Fibroblast of skin of right biceps (primary cell): ENCODE measurements at regions not wholly inside any gene's neighbourhood (a gene's known extent, or its start where the extent isn't known, plus 50 kb on each side); places are given as distances from the start of the nearest gene placed in this dataset.
A peak's percentile ranks its signal among the peaks of the same experiment; 100 is the strongest.

Experiments used
- DNase-seq: peaks from one replicate; pipeline ENCODE4 v3.0.0-alpha.2; 2013

GRCh38 chr9:16202914-16203728, 650.3 kb downstream of the CCDC171 start:
- peak; percentile 98 for DNase-seq

- no peak for DNase-seq
These were observed 651.1 kb downstream of the CCDC171 start for GRCh38 chr9:16203729-16204573.

DNA sequence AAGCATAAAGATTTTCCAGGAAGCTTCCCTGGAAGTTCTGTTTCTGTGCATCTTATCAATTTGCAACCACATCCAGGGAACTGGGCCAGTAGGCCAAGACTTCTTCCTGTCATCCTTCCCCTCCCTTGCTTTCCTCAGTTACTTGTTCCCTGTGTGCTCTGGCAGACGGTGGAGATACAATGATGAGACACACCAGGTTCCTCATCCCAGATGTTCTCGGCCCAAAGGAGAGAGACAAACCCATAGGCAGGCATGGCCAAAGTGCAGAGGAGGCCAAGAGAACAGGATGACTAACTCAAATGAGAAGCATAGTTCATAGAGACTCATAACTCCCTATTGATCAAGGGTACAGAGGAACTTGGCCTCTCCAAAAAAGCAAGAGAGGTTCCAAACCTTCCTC, 652.6 kb downstream of the CCDC171 start:
- DNase-seq = no peak

DNA sequence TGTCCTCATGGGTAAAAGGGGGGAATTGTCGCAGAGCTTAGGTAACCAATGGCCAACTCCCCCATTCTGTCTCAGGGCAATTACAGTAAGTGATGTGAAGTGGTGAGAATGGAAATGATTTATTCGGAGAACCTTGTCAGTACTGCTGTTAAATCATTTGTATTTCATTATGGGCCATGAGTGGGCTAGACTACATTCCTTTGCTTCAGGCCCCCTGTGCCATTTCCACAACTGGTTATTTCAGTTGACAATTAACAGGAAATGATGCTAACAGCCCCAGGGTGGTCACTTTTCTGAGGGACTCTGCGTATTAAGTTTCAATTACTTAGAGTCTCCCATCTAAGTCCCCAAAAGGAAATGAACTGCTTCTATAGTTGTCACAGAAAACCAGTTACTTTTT, 653.7 kb downstream of the CCDC171 start:
- peak; percentile 72 for DNase-seq

GRCh38 chr9:16207161-16207560, 654.3 kb downstream of the CCDC171 start:
- DNase-seq = peak; percentile 80

DNA sequence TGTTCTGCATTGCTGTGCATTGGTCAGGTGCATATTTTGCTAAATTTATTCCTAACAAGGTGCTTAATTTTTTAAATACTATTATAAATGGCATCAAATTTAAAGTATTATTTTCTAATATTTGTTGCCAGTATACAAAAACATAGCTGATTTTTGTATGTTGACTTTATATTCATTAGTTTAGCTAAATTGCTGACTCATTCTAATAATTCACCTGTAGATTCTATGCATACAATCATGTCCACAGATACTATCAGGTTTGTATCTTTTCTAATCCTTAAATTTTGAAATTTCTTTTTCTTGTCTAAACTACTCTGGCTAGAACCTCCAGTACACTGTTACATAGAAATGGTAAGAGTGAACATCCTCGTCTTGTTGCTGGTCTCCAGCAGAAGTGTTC, 657.6 kb downstream of the CCDC171 start:
- no peak for DNase-seq

GRCh38 chr9:16211946-16212345, 658.5 kb downstream of the BNC2 start:
- DNase-seq = no peak

DNA sequence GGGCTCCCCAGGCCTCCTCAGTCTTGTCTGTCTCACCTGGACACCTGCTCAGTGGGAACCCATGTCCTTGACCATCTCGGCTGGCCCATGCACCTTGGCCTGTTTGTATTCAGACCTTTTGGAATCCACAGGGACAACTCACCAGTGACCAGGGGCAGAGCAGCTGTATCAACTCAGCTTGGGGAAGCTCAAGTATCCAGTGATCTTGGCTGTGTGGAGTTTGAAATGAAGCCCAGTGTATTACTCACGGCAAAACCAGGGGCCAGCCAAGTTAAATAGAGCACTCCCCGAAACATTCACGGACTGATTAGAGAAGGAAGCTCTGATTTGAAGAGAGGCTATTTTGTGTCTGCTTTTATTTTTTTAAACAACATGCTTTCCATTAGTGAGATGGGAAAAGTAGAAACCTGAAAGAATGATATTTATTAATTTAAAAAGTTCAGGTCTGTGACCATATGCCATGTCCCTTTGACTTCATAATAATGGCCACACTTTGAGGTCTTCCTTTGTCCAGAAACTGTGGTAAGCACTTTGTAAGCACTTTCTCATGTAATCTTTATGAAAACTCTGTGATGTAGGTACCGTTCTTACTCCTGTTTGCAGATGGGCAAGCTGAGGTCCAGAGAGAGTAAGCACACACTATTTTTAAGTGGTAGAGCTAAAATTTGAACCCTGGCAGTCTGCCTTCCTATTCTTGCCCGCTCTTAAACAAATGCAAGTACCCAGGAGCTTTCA, 656.5 kb downstream of the BNC2 start:
- DNase-seq = peak; percentile 91

DNA sequence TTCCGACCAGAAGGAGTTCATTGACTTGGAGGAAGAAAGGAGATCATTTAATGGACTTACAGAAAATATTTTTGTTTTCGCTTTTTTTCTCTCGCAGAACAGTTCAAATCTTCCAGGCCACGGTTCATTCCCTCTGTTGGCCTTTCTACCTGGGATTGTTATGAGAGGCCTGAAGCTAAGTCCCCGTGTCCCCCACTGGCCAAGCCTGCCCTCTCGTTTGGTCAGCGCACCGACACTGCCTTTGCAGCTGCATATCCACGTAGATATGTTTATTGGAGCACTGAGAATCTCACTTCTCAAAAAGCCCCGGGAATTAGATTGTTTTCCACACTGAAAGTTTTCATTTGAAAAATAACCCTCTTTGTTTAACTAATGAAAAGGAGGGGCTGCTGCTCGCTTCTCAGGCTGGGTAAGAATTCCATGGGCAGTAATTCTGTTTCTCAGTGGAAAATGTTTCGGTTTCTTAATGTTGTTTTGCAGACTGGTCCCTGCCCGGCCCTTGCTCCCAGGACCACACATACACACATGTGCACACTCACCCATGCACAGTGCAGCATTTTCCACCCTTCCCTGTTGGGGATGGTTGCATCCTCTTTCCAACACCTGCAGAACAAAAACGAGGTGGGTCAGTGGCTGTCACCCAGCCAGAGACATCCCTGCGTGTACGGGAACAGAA, 655.7 kb downstream of the BNC2 start:
- DNase-seq = no peak

DNA sequence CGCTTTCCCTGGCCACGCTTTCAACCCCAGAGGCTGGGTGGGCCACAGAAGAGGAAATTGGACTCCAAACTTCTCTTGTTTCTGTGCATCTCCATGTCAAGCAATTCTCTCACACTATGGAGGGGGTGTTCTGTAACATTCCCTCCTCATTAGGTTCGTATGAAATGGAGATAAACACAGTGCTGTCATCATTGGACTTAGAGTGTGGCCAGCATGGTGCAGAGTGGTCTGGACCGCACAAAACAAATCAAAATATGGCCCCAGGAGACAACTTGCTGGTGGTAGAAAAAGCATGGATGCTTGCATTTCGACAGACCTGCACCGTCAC, 655.2 kb downstream of the BNC2 start:
- no peak for DNase-seq

- peak; percentile 44 for DNase-seq
These were observed 652.3 kb downstream of the BNC2 start for GRCh38 chr9:16217943-16218701.

GRCh38 chr9:16221366-16221765, 649.1 kb downstream of the BNC2 start:
- no peak for DNase-seq

DNA sequence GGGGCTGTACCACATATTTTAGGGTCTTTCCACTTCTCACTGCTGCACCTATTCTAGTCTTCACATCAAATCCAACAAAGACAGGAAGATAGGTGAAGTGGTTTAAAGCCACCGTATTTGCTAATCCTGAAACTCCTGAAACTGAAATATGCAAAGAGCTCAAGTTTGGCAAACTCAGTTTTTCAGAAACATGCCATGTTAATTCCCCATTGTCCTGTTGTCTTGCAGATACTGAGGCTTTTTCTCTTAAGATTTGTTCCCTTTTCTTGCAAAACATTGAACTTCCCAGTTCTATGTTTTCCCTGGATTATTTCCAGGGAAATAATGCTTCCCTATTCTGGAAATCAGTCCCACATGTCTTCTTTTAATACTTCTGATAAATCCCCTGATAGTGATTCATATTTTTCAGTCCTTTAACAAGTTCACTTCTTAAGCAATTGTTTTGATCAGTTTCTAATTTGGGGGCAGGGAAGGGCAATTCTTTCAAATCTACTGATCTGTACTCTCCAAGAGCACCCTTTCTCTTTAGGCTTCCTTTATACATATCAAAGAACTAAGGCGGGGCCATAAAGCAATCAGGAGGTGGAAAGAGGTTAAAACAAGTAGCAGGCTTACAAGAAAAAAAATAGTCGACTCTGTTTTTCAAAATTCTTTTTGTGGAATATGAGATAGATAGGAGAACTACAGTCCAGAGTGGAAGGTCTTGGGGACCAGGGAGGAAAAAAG, 648.5 kb downstream of the BNC2 start:
- peak; percentile 67 for DNase-seq

GRCh38 chr9:16223074-16223871, 647.2 kb downstream of the BNC2 start:
- DNase-seq = peak; percentile 6

DNA sequence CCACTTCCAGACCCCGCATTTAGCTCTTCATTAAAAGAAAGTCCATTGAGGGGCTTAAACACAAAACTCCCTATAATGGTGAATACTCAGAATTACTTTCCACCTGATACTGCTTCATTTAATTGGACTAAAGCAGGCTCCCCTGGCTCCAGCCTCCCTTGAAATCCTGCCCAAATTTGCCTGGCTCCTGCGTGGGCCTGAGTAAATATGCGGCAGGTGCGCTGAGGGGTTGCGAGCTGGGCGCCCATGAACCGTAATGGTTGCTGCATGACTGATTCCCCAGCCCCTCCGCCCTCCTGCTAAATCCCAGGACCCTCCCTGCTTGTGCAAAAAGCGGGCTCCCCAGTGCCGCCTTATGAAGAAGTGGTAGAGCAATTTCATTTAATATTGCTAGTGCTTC, 639.7 kb downstream of the BNC2 start:
- no peak for DNase-seq

- DNase-seq = peak; percentile 90
These were observed 634.2 kb downstream of the BNC2 start for GRCh38 chr9:16236311-16236710.

DNA sequence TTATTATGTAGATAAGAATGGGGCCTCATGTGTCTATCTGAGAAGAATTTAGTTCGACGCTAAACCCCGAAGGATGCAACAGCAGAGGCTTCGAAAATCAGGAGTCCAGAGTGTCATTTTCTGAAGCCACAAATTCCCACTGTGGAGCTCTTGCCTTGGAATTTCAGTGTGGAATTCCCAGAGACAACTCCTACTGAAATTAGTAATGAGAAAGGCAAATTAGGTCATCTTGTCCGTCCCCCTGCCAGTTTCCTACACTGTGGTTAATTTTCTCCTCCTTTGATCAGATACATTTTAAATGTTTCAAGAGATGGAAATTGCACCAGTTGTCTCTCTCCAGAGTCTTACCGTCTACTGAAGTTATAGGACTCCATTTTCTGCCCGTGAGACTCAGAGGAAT, 633.6 kb downstream of the BNC2 start:
- peak; percentile 85 for DNase-seq

- peak; percentile 53 for DNase-seq
These were observed 631.8 kb downstream of the BNC2 start for GRCh38 chr9:16238623-16239138.

DNA sequence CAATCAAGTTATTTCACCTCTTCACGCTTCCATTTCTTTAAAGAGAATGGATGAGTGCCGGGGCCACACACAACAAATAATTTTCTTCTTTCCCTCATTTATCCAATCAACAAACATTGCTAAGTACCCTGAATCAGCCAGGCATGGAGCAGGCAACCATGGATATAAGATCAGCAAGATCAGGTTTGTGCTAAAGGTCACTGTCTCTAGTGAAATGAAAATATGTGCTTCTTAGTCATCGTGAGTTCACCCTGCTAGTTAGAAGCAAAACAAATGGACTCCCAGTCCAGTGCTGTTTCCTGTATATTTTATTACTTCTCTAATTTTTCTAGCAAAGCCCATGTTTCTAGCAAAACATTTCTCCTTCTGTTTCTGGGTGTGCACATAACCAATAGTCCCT, 629.2 kb downstream of the BNC2 start:
- DNase-seq = peak; percentile 58

GRCh38 chr9:16243798-16244197, 626.7 kb downstream of the BNC2 start:
- DNase-seq = no peak
